MM.1S (cell line): ENCODE measurements at regions not wholly inside any gene's neighbourhood (a gene's known extent, or its start where the extent isn't known, plus 50 kb on each side); places are given as distances from the start of the nearest gene placed in this dataset.

Experiments used
- DNase-seq: peaks from one replicate; pipeline ENCODE4 v3.0.0-alpha.2; 2015
- H2AFZ ChIP-seq: fragments of 300-600 bp; sonication (generic); 2 replicates; pipeline ENCODE4 v1.6.0; 2016; ENCODE audit warnings: antibody characterized with exemption, low read length
- H3F3A ChIP-seq: fragments of 300-600 bp; sonication (generic); 2 replicates; pipeline ENCODE4 v1.6.1; 2016; ENCODE audit warnings: mild to moderate bottlenecking, antibody characterized with exemption, low read length, moderate library complexity, mixed read lengths; ENCODE audit not compliant: insufficient read depth
- H3K27ac ChIP-seq: fragments of 300-600 bp; sonication (generic); 2 replicates; pipeline ENCODE4 v1.5.1; 2016; ENCODE audit warnings: mild to moderate bottlenecking, low read length
- H3K27me3 ChIP-seq: fragments of 300-600 bp; sonication (generic); replicated peaks from 2 replicates; pipeline ENCODE4 v1.6.0; 2016; ENCODE audit warnings: low read length; ENCODE audit not compliant: insufficient read depth
- H3K36me3 ChIP-seq: fragments of 300-600 bp; sonication (generic); replicated peaks from 2 replicates; pipeline ENCODE4 v1.6.1; 2016; ENCODE audit warnings: mild to moderate bottlenecking, low read length, mixed read lengths; ENCODE audit not compliant: insufficient read depth
- H3K4me1 ChIP-seq: fragments of 300-600 bp; sonication (generic); 2 replicates; pipeline ENCODE4 v1.6.1; 2016; ENCODE audit warnings: low read length, mixed read lengths
- H3K4me2 ChIP-seq: fragments of 300-600 bp; sonication (generic); 2 replicates; pipeline ENCODE4 v1.6.0; 2016; ENCODE audit warnings: low read depth, low read length
- H3K4me3 ChIP-seq: fragments of 300-600 bp; sonication (generic); 2 replicates; pipeline ENCODE4 v1.5.1; 2016; ENCODE audit warnings: low read length, mixed read lengths
- H3K79me2 ChIP-seq: fragments of 300-600 bp; sonication (generic); 2 replicates; pipeline ENCODE4 v1.6.1; 2016; ENCODE audit warnings: mixed run types, low read length, mixed read lengths
- H3K9ac ChIP-seq: fragments of 300-600 bp; sonication (generic); 2 replicates; pipeline ENCODE4 v1.6.1; 2016; ENCODE audit warnings: low read length, mixed read lengths
- H3K9me2 ChIP-seq: fragments of 300-600 bp; sonication (generic); replicated peaks from 2 replicates; pipeline ENCODE4 v1.6.1; 2016; ENCODE audit warnings: mild to moderate bottlenecking, low read length, mixed read lengths; ENCODE audit not compliant: insufficient read depth
- H3K9me3 ChIP-seq: fragments of 300-600 bp; sonication (generic); replicated peaks from 2 replicates; pipeline ENCODE4 v1.6.1; 2016; ENCODE audit warnings: mild to moderate bottlenecking, low read length, mixed read lengths; ENCODE audit not compliant: insufficient read depth
- H4K20me1 ChIP-seq: fragments of 300-600 bp; sonication (generic); 2 replicates; pipeline ENCODE4 v1.6.1; 2016; ENCODE audit warnings: mild to moderate bottlenecking, low read length, moderate library complexity, mixed read lengths; ENCODE audit not compliant: insufficient read depth
- CTCF ChIP-seq: fragments of 300-600 bp; sonication (generic); IDR thresholded peaks from 2 replicates; pipeline ENCODE4 v1.5.1; 2016; ENCODE audit warnings: antibody characterized with exemption, low read length, mixed read lengths
- EZH2 ChIP-seq: fragments of 300-600 bp; sonication (generic); optimal IDR thresholded peaks from 2 replicates; pipeline ENCODE3; 2017; ENCODE audit warnings: low read depth, mild to moderate bottlenecking, antibody characterized with exemption, low read length, mixed read lengths
- EZH2phosphoT487 ChIP-seq: fragments of 300-600 bp; sonication (generic); IDR thresholded peaks from 2 replicates; pipeline ENCODE4 v1.6.1; 2018; ENCODE audit warnings: antibody characterized with exemption, low read length

GRCh38 chr10:33661580-33662336 is 327.3 kb upstream of the NRP1 start:
- Histone ChIP-seq H3K79me2 (no peaks in the 10 kb centered on the region), H3K4me3 (no peak overlapping the region), H3K27me3 (peaks cover 38% of the 10 kb centered on the region), H2AFZ (no peak overlapping the region), H3K9ac (no peak overlapping the region), H3K4me2 (no peak overlapping the region), H3K4me1 (peaks cover 3% of the 10 kb centered on the region; the same call in 1 of the 2 replicates), H3K9me2 (no peaks in the 10 kb centered on the region), H3F3A (no peaks in the 10 kb centered on the region), H4K20me1 (no peaks in the 10 kb centered on the region), H3K27ac (no peak overlapping the region), H3K9me3 (no peaks in the 10 kb centered on the region), H3K36me3 (no peaks in the 10 kb centered on the region)
- TF ChIP-seq EZH2: no peak
- TF ChIP-seq CTCF: no peak
- no peak for TF ChIP-seq EZH2phosphoT487
- no peak for DNase-seq

DNA sequence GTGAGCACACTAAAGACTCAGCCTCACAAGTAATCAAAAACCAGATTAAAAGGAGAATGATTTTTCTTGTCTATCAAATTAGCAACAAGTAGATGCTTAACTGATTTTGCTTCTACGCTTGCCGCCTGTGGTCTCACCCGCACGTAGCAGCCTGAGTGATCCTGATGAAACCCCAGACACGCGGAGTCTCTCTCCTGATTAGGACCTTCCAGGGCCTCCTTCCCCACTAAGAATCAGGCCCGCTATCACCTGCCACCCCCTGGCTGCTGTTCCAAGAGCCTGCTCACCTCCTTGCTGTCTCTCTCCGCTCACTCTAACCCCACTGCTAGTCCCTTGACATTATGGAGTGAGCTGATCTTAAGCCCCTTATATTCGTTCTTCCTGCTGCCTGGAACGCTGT is 325.9 kb upstream of the NRP1 start:
- Histone ChIP-seq H3K9me2 (no peaks in the 10 kb centered on the region), H2AFZ (no peak overlapping the region), H3K4me1 (no peaks in the 10 kb centered on the region), H3K36me3 (no peaks in the 10 kb centered on the region), H3F3A (no peaks in the 10 kb centered on the region), H3K9me3 (no peaks in the 10 kb centered on the region), H3K79me2 (no peaks in the 10 kb centered on the region), H3K4me2 (no peak overlapping the region), H3K27me3 (peaks cover 44% of the 10 kb centered on the region), H3K27ac (no peak overlapping the region), H3K9ac (no peak overlapping the region), H4K20me1 (no peaks in the 10 kb centered on the region), H3K4me3 (no peak overlapping the region)
- TF ChIP-seq CTCF (no peak), EZH2 (no peak), EZH2phosphoT487 (no peak)
- no peak for DNase-seq

- Histone ChIP-seq H3K4me1 (no peaks in the 10 kb centered on the region), H3K4me3 (no peak overlapping the region), H2AFZ (no peak overlapping the region), H3K9me2 (no peaks in the 10 kb centered on the region), H3K36me3 (no peaks in the 10 kb centered on the region), H3K27me3 (peaks cover 55% of the 10 kb centered on the region), H3K9me3 (no peaks in the 10 kb centered on the region), H3K79me2 (no peaks in the 10 kb centered on the region), H3K27ac (no peak overlapping the region), H3K4me2 (no peak overlapping the region), H3K9ac (no peak overlapping the region), H4K20me1 (no peaks in the 10 kb centered on the region), H3F3A (no peaks in the 10 kb centered on the region)
- no peak for DNase-seq
- TF ChIP-seq EZH2 (no peak), EZH2phosphoT487 (no peak), CTCF (no peak)
Measured at GRCh38 chr10:33657913-33658312, 323.4 kb upstream of the NRP1 start.
